ENCODE measurements at regions not wholly inside any gene's neighbourhood (a gene's known extent, or its start where the extent isn't known, plus 50 kb on each side); places are given as distances from the start of the nearest gene placed in this dataset.
"Not testable (repeated sequence)": the region's sequence is repeated elsewhere in the genome, so short reads cannot be mapped to it uniquely, and the experiment has no call there.

DNA sequence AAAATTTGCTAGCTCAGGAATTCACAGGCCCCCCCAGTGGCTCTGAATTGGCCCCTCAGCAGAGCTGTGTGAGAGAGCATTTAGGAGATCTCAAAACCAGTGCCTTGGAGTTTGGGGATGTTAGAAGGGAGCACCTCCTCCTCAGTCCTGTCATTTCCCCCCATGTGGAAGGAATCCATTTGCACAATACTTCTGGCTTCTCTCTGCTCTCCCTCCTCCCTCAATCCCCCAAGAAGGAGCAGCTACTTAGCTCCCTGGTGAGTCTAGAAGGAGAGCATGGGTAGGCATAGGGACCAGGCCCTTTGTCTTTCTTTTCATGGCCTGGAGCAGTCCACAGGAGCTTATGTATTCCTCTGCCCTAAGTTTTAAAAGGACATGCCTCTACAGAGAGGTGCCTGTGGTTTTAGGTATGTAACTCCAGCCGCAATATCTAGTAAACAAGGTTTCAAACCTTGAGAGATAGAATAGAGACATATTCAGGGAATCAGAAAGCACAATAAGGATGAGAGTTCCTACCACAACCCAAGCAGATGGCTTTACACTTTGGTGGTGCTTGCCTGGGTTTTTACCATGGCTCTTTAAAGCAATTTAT is 199.4 kb downstream of the FCRL5 start:
- no peak for DNase-seq (ENCODE audit: extremely low spot score)
- ChIA-PET POLR2A (no interaction called here), CTCF (interaction anchor here (1.1 to 3.2 kb wide), 8 partner anchors 9 to 153 kb away, joined by 3 to 10 read pairs (median 4); no protein-coding TSS in a partner anchor)
- TF ChIP-seq, protein P1, sequence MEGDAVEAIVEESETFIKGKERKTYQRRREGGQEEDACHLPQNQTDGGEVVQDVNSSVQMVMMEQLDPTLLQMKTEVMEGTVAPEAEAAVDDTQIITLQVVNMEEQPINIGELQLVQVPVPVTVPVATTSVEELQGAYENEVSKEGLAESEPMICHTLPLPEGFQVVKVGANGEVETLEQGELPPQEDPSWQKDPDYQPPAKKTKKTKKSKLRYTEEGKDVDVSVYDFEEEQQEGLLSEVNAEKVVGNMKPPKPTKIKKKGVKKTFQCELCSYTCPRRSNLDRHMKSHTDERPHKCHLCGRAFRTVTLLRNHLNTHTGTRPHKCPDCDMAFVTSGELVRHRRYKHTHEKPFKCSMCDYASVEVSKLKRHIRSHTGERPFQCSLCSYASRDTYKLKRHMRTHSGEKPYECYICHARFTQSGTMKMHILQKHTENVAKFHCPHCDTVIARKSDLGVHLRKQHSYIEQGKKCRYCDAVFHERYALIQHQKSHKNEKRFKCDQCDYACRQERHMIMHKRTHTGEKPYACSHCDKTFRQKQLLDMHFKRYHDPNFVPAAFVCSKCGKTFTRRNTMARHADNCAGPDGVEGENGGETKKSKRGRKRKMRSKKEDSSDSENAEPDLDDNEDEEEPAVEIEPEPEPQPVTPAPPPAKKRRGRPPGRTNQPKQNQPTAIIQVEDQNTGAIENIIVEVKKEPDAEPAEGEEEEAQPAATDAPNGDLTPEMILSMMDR (IDR thresholded peaks at IDR 0.05; ENCODE audit: control extremely low read depth, extremely low read depth, low read depth, missing control alignments): no peak

DNA sequence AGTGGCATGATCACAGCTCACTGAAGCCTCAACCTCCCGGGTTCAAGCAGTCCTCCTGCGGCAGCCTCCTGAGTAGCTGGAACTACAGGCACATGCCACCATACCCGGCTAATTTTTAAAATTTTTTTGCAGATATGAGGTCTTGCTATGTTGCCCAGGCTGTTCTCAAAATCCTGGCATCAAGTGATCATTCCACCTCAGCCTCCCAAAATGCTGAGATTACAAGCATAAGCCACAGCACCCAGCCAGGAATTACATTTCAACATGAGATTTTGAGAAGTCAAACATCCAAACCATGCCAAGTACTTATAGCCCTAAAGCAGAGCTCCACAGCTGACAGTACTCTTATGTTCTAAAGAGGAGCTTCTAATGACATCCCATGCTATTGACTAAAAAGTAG is 200.1 kb downstream of the FCRL5 start:
- TF ChIP-seq, protein P1 (IDR thresholded peaks at IDR 0.05; ENCODE audit: control extremely low read depth, extremely low read depth, low read depth, missing control alignments): no peak
- no peak for DNase-seq (ENCODE audit: extremely low spot score)
- ChIA-PET CTCF (interaction anchor here (1.1 to 3.2 kb wide), 6 partner anchors 9 to 153 kb away, joined by 4 to 10 read pairs (median 5); no protein-coding TSS in a partner anchor), POLR2A (no interaction called here)

DNA sequence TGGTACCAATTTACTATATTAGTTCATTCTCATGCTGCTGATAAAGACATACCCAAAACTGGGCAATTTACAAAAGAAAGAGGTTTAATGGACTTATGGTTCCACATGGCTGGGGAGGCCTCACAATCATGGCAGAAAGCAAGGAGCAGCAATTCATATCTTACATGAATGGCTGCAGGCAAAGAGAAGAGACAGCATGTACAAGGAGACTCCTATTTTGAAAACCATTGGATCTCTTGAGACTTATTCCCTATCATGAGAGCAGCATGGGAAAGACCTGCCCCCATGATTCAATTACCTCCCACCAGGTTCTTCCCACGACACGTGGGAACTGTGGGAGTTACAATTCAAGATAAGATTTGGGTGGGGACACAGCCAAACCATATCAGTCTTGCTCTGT is 200.5 kb downstream of the FCRL5 start:
- POLR2A ChIA-PET; DNase-seq (ENCODE audit: extremely low spot score): not testable (repeated sequence)
- CTCF ChIA-PET: interaction anchor here (1.5 to 3.2 kb wide), 4 partner anchors 10 to 154 kb away, joined by 4 to 10 read pairs (median 5); no protein-coding TSS in a partner anchor

DNA sequence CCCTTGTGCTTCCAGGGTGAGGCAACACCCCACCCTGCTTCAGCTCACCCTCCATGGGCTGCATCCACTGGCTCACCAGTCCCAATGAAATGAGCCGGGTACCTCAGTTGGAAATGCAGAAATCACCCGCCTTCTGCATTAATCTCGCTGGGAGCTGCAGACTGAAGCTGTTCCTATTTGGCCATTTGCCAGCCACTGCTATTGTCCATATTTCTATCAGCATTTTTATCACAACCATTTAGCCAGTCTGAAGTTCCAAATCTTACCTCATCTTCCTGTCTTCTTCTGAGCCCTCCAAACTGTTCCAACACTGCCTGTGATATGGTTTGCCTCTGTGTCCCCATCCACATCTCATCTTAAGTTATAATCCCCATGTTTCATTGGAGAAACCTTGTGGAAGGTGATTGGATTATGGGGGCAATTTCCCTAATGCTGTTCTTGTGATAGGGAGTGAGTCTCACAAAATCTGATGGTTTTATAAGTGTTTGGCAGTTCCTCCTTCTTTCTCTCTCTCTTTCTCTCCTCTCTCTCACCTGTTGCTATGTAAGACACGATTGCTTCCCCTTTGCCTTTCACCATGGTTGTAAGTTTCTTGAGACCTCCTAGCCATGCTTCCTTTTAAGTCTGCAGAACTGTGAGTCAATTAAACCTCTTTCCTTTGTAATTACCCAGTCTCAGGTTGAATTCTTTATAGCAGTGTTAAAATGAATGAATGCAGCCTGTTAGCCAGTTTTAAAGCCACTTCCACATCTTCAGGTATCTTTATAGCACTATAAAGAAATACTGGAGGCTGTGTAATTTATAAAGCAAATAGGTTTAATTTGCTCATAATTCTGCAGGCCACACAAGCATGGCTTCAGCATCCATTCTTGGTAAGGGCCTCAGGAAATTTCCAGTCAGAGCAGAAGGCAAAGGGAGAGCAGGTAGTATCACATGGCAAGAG is 203.5 kb downstream of the FCRL5 start:
- TF ChIP-seq, protein P1 (IDR thresholded peaks at IDR 0.05; ENCODE audit: control extremely low read depth, extremely low read depth, low read depth, missing control alignments): no peak
- CTCF ChIA-PET: no interaction called here
- no peak for DNase-seq (ENCODE audit: extremely low spot score)
- POLR2A ChIA-PET: no interaction called here

DNA sequence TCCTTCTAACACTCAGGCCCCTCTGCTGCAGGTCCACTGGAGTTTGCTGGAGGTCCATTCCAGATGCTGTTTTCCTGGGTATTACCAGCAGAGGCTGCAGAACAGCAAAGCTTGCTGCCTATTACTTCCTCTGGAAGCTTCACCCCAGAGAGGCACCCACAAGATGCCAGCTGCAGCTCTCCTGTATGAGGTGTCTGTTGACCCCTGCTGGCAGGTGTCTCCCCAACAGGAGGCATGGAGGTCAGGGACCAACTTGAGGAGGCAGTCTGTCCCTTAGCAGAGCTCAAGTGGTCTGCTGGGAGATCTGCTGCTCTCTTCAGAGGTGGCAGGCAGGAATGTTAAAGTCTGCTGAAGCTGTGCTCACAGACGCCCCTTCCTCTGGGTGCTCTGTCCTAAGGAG is 204.8 kb downstream of the FCRL5 start:
- CTCF ChIA-PET: no interaction called here
- POLR2A ChIA-PET: no interaction called here
- TF ChIP-seq, protein P1 (IDR thresholded peaks at IDR 0.05; ENCODE audit: control extremely low read depth, extremely low read depth, low read depth, missing control alignments): no peak

DNA sequence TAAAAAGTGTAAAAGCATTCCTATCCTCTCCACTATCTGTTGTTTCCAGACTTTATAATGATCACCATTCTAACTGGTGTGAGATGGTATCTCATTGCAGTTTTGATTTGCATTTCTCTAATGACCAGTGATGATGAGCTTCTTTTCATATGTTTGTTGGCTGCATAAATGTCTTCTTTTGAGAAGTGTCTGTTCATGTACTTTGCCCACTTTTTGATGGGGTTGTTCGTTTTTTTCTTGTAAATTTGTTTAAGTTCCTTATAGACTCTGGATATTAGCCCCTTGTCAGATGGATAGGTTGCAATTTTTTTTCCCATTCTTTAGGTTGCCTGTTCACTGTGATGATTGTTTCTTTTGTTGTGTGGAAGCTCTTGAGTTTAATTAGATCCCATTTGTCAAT is 199.6 kb upstream of the ETV3 start:
- POLR2A ChIA-PET; DNase-seq (ENCODE audit: extremely low spot score); CTCF ChIA-PET: not testable (repeated sequence)

More for the DNA sequence above, 204.8 kb downstream of the FCRL5 start:
- no peak for DNase-seq (ENCODE audit: extremely low spot score)

DNA sequence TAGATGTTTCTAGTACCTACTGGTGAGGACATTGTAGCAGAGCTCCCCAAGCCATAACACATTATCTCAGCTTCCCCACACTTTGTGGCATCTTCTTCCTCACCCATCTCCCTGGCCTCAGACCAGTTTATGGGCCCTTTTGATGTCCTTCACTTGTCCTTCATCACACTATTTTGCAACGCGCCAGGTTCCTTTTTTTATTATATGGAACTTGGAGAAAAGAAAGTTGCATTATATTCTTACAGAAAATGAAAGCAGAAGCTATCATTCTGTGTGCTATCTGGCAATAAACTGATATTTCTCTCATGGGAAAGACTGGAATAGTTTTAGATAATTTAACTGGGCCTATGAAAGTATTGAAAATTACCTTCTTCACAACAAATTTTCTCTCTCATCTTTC is 196.9 kb upstream of the ETV3 start:
- no peak for DNase-seq (ENCODE audit: extremely low spot score)
- POLR2A ChIA-PET: no interaction called here
- CTCF ChIA-PET: no interaction called here
- TF ChIP-seq, protein P1 (IDR thresholded peaks at IDR 0.05; ENCODE audit: control extremely low read depth, extremely low read depth, low read depth, missing control alignments): no peak

All from GM10248 (cell line).